GM12878 (cell line): ENCODE measurements at regions not wholly inside any gene's neighbourhood (a gene's known extent, or its start where the extent isn't known, plus 50 kb on each side); places are given as distances from the start of the nearest gene placed in this dataset.

Experiments used
- ATAC-seq: fragments of 200-7000 bp; cut with Tn5 transposase; 3 replicates; pipeline ENCODE4 v1.9.1; 2020; ENCODE audit warnings: mild to moderate bottlenecking, moderate library complexity
- BruUV-seq: library from RNA; stranded (reverse); fragments of 400-500 nt; replicated peaks from 2 replicates; lab custom pipeline; 2021; lab: Mats Ljungman, UMichigan
- CTCF ChIA-PET: fragments of 300-600 bp; sonication (Branson Sonifier 250); formaldehyde crosslinking; extraction: SDS; loops from one replicate; lab custom pipeline; 2021; ENCODE audit warnings: inconsistent platforms; lab: Yijun Ruan, JAX
- POLR2A ChIA-PET: fragments of 350-600 bp; formaldehyde crosslinking; extraction: SDS; loops from one replicate; lab custom pipeline; 2021; ENCODE audit warnings: inconsistent platforms; lab: Charles Lee
- RAD21 ChIA-PET: fragments of 300-600 bp; sonication (Branson Sonifier 250); formaldehyde crosslinking; loops from one replicate; lab custom pipeline; 2023; ENCODE audit warnings: antibody characterized with exemption; ENCODE audit not compliant: unreplicated experiment; lab: Charles Lee
- SMC1A ChIA-PET: fragments of 300-600 bp; sonication (Branson Sonifier 250); formaldehyde crosslinking; loops from one replicate; lab custom pipeline; 2023; ENCODE audit not compliant: unreplicated experiment, uncharacterized antibody; lab: Charles Lee
- DNase-seq: peaks from one replicate; pipeline ENCODE4 v3.0.0-alpha.2; 2011; ENCODE audit warnings: low read depth, low spot score
- FAIRE-seq: peaks from 3 replicates; lab custom pipeline; 2011; peaks lifted over from hg19 to GRCh38; lab: Jason Lieb, UNC
- H2AFZ ChIP-seq: 2 replicates; pipeline ENCODE4 v1.6.0; 2011; ENCODE audit warnings: low read depth, low read length, control low read depth; ENCODE audit not compliant: control insufficient read depth
- H3K27ac ChIP-seq: 2 replicates; pipeline ENCODE4 v1.5.1; 2011; ENCODE audit warnings: control low read depth; ENCODE audit not compliant: control insufficient read depth, insufficient read depth
- H3K27me3 ChIP-seq, 2 experiments: replicated peaks in 1 of 2; 2 replicates each; pipeline versions ENCODE4 v1.6.0 to v1.6.1; 2011; ENCODE audit warnings: low read length in 1 of 2; ENCODE audit not compliant: control insufficient read depth in 2 of 2, insufficient read depth in 2 of 2
- H3K36me3 ChIP-seq, 2 experiments: 2 replicates each; pipeline ENCODE4 v1.5.1; 2011; ENCODE audit warnings: low read length in 1 of 2; ENCODE audit not compliant: control insufficient read depth in 2 of 2, insufficient read depth in 2 of 2
- H3K4me1 ChIP-seq: 2 replicates; pipeline ENCODE4 v1.6.1; 2011; ENCODE audit warnings: mild to moderate bottlenecking, low read length, moderate library complexity, mixed read lengths; ENCODE audit not compliant: control insufficient read depth, insufficient read depth
- H3K4me2 ChIP-seq: 2 replicates; pipeline ENCODE4 v1.6.0; 2011; ENCODE audit warnings: control low read depth; ENCODE audit not compliant: control insufficient read depth, insufficient read depth
- H3K4me3 ChIP-seq: fragments of 200-600 bp; sonication (generic); 2 replicates; pipeline ENCODE4 v1.5.1; 2016
- H3K79me2 ChIP-seq: 2 replicates; pipeline ENCODE4 v1.6.0; 2011; ENCODE audit warnings: low read length; ENCODE audit not compliant: control insufficient read depth, insufficient read depth
- H3K9ac ChIP-seq: 2 replicates; pipeline ENCODE4 v1.8.0; 2011; ENCODE audit warnings: low read length, control low read depth, mixed read lengths; ENCODE audit not compliant: control insufficient read depth, insufficient read depth
- H3K9me3 ChIP-seq: replicated peaks from 3 replicates; pipeline ENCODE4 v1.5.1; 2011; ENCODE audit warnings: mild to moderate bottlenecking, low read length; ENCODE audit not compliant: control insufficient read depth, insufficient read depth
- H4K20me1 ChIP-seq: 2 replicates; pipeline ENCODE4 v1.6.0; 2011; ENCODE audit not compliant: control insufficient read depth, insufficient read depth
- CEBPZ ChIP-seq: fragments of 150-350 bp; IDR thresholded peaks from 2 replicates; pipeline ENCODE4 v1.6.1; 2016; ENCODE audit warnings: low read depth, low read length
- KLF5 ChIP-seq: fragments of 450-650 bp; IDR thresholded peaks from 2 replicates; pipeline ENCODE4 v1.6.1; 2014; ENCODE audit warnings: mild to moderate bottlenecking; ENCODE audit not compliant: partially characterized antibody
- NBN ChIP-seq: fragments of 450-650 bp; IDR thresholded peaks from 2 replicates; pipeline ENCODE4 v1.6.1; 2016
- NFXL1 ChIP-seq: fragments of 450-650 bp; IDR thresholded peaks from 2 replicates; pipeline ENCODE4 v1.6.1; 2017; ENCODE audit warnings: antibody characterized with exemption, mild to moderate bottlenecking, borderline replicate concordance
- YBX1 ChIP-seq: fragments of 450-650 bp; IDR thresholded peaks from 2 replicates; pipeline ENCODE4 v1.6.1; 2016; ENCODE audit warnings: antibody characterized with exemption
- WGBS: methylation state at CpG from one replicate; pipeline ENCODE4 v1.1.6; 2016; ENCODE audit warnings: low lambda C conversion rate; ENCODE audit not compliant: insufficient replicate concordance, insufficient coverage; ENCODE audit errors: missing lambda C conversion rate; 5-methylcytosine and 5-hydroxymethylcytosine counted together
- in situ Hi-C: fragments of 300-500 bp; cut with MboI; formaldehyde crosslinking; loops from 9 replicates; pipeline ENCODE4 v1.14.3; 2018; ENCODE audit warnings: mixed read lengths
- intact Hi-C: fragments of 100-400 bp; cut with micrococcal nuclease; formaldehyde crosslinking; loops from one replicate; pipeline ENCODE4 v1.14.2; 2022; ENCODE audit not compliant: unreplicated experiment
- TF ChIP-seq, protein P1 (sequence below): fragments of 450-650 bp; conservative IDR thresholded peaks from 2 replicates; pipeline ENCODE4 v1.6.1; 2017; ENCODE audit warnings: mild to moderate bottlenecking, moderate library complexity

- Histone ChIP-seq H3K27me3 (peaks cover 0 to 3% of the 10 kb centered on the region in 2 experiments; a peak in 3 of 4 replicates), H2AFZ (no peak overlapping the region), H3K4me2 (no peak overlapping the region), H3K27ac (no peak overlapping the region), H3K4me3 (no peak overlapping the region), H3K79me2 (no peaks in the 10 kb centered on the region)
- DNase-seq, result no peak
- ChIA-PET RAD21 (interaction anchor here (1.1 to 2.1 kb wide), 5 partner anchors 86 to 708 kb away, joined by 4 to 10 read pairs (median 8); no protein-coding TSS in a partner anchor), POLR2A (no interaction called here), SMC1A (interaction anchor here (0.8 to 1.5 kb wide), 3 partner anchors 514 to 708 kb away, joined by 3 to 4 read pairs (median 3); no protein-coding TSS in a partner anchor)
- 5% methylated on average over 4 of the region's 4 CpGs for WGBS
- TF ChIP-seq YBX1 (no peak), CEBPZ (no peak), NBN (no peak), NFXL1 (no peak), KLF5 (no peak)
- TF ChIP-seq, protein P1, sequence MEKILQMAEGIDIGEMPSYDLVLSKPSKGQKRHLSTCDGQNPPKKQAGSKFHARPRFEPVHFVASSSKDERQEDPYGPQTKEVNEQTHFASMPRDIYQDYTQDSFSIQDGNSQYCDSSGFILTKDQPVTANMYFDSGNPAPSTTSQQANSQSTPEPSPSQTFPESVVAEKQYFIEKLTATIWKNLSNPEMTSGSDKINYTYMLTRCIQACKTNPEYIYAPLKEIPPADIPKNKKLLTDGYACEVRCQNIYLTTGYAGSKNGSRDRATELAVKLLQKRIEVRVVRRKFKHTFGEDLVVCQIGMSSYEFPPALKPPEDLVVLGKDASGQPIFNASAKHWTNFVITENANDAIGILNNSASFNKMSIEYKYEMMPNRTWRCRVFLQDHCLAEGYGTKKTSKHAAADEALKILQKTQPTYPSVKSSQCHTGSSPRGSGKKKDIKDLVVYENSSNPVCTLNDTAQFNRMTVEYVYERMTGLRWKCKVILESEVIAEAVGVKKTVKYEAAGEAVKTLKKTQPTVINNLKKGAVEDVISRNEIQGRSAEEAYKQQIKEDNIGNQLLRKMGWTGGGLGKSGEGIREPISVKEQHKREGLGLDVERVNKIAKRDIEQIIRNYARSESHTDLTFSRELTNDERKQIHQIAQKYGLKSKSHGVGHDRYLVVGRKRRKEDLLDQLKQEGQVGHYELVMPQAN, result no peak
- TF ChIP-seq, all 136 proteins: peak for 0
- FAIRE-seq (no peak), ATAC-seq (no peak)
- BruUV-seq, result no TSS peak
- in situ Hi-C loops, result loop anchor here (10.0 kb wide), 1 partner anchor 657 kb away; no protein-coding TSS in a partner anchor
- no peaks in the 10 kb centered on the region for H4K20me1 ChIP-seq
- H3K4me1 ChIP-seq, result no peaks in the 10 kb centered on the region
- intact Hi-C loops, result loop anchor here (2.0 kb wide), 2 partner anchors 601 to 657 kb away; no protein-coding TSS in a partner anchor
- no peaks in the 10 kb centered on the region for H3K36me3 ChIP-seq
- no peak overlapping the region for H3K9ac ChIP-seq
- CTCF ChIA-PET, result interaction anchor here (1.8 to 2.9 kb wide), 2 partner anchors 512 to 656 kb away, joined by 6 to 21 read pairs; no protein-coding TSS in a partner anchor
- no peaks in the 10 kb centered on the region for H3K9me3 ChIP-seq
Measured at GRCh38 chr21:35401476-35401875, 352.4 kb upstream of the RUNX1 start.
